Kidney epithelial cell (primary cell): ENCODE measurements at regions not wholly inside any gene's neighbourhood (a gene's known extent, or its start where the extent isn't known, plus 50 kb on each side); places are given as distances from the start of the nearest gene placed in this dataset.

Experiments
- DNase-seq: peaks from one replicate; pipeline ENCODE4 v3.0.0-alpha.2; 2010; ENCODE audit warnings: low read depth
- H3K27me3 ChIP-seq: 2 replicates; pipeline ENCODE4 v1.6.0; 2011; ENCODE audit warnings: low read length; ENCODE audit not compliant: control insufficient read depth, insufficient read depth
- H3K36me3 ChIP-seq: 2 replicates; pipeline ENCODE4 v1.5.1; 2011; ENCODE audit warnings: low read length; ENCODE audit not compliant: control insufficient read depth, insufficient read depth
- H3K4me3 ChIP-seq: 2 replicates; pipeline ENCODE4 v1.5.1; 2011; ENCODE audit warnings: low read depth, mild to moderate bottlenecking, control low read depth, low read length
- CTCF ChIP-seq: IDR thresholded peaks from 2 replicates; pipeline ENCODE4 v1.5.1; 2011; ENCODE audit warnings: mild to moderate bottlenecking, moderate library complexity, low read length, control low read depth, inconsistent platforms; ENCODE audit not compliant: insufficient read depth, poor library complexity, severe bottlenecking

GRCh38 chr13:111911121-111911720 is 155.7 kb upstream of the SOX1 start:
- Histone ChIP-seq H3K4me3 (no peak overlapping the region), H3K36me3 (no peaks in the 10 kb centered on the region), H3K27me3 (no peaks in the 10 kb centered on the region)
- DNase-seq, result no peak
- TF ChIP-seq CTCF, result no peak

- H3K27me3 ChIP-seq, result no peaks in the 10 kb centered on the region
- no peak for TF ChIP-seq CTCF
- no peak for DNase-seq
Measured at GRCh38 chr13:111911754-111912452, 155.0 kb upstream of the SOX1 start.

GRCh38 chr13:111912453-111912866 is 154.5 kb upstream of the SOX1 start:
- TF ChIP-seq CTCF, result no peak
- H3K36me3 ChIP-seq, result no peaks in the 10 kb centered on the region
- no peak for DNase-seq

More at GRCh38 chr13:111911754-111912452, 155.0 kb upstream of the SOX1 start:
- Histone ChIP-seq H3K4me3 (no peak overlapping the region), H3K36me3 (no peaks in the 10 kb centered on the region)

GRCh38 chr13:111912991-111913760 is 153.8 kb upstream of the SOX1 start:
- TF ChIP-seq CTCF, result no peak
- no peaks in the 10 kb centered on the region for H3K36me3 ChIP-seq
- H3K4me3 ChIP-seq, result no peak overlapping the region
- no peak for DNase-seq
- H3K27me3 ChIP-seq, result no peaks in the 10 kb centered on the region

More at GRCh38 chr13:111912453-111912866, 154.5 kb upstream of the SOX1 start:
- Histone ChIP-seq H3K4me3 (no peak overlapping the region), H3K27me3 (no peaks in the 10 kb centered on the region)

- no peak overlapping the region for H3K4me3 ChIP-seq
- H3K36me3 ChIP-seq, result no peaks in the 10 kb centered on the region
- DNase-seq, result no peak
- no peak for TF ChIP-seq CTCF
- H3K27me3 ChIP-seq, result no peaks in the 10 kb centered on the region
Measured at GRCh38 chr13:111913761-111914140, 153.2 kb upstream of the SOX1 start.
